ENCODE measurements at regions not wholly inside any gene's neighbourhood (a gene's known extent, or its start where the extent isn't known, plus 50 kb on each side); places are given as distances from the start of the nearest gene placed in this dataset.
"Not testable (repeated sequence)": the region's sequence is repeated elsewhere in the genome, so short reads cannot be mapped to it uniquely, and the experiment has no call there.

DNA sequence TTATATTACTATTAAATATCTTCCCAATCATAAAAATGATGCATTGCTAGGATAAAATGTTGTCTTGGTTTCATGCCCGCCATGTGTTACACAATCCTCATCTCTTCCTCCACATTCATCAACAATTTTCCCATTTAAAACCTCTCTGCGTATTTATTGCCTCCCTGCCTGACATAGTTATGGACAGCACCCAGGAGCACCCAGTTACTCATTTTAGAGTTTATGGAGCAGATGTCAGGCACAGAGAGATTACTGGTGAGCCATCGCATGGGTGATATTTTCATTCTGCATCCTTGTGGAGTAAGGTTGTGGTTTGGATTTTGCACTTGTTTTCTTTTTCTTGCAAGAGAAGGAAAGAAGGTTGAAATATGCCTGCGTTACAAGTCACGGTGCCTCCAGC lies 116.7 kb upstream of the NPAS2 start:
- no peak for DNase-seq (ENCODE audit: low spot score)

DNA sequence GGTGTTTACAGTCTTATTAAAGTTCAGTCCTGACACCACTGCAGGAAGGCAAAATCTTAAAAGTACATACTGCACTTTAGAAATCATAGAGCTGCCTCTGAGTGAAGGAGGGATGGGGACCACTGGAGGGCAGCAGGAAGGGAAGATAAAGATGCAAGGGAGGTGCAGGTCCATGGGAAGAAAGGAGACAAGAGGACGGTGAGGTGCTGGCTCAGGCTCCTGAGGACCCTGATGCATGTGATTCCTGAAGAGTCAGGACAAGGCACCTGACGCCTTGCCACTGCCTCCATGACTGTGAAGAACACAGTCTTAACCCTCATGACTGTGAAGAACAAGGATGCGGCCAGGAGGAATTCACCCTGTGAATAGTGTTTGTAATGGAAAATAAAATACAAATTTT lies 116.2 kb upstream of the NPAS2 start:
- DNase-seq (ENCODE audit: low spot score) = no peak

DNA sequence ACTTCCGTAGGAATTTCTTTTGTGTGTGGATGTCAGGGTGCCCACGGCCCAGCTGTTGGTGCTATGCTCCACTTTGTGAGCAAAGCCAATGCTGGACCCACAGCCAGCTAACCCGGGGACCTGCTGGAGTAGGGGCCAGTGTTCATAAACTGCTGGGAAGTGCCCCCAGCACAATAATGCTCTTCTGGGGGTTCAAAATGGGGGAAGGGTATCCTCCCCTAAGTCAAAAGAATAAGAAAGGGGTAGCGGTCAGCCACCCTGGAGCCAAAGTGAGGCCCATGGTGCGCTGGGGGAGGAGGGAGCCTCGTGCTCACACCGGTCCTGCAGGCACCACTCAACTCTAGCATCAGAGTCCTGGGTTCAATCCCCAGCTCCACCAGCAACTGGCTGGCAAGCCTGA lies 115.8 kb upstream of the NPAS2 start:
- no peak for DNase-seq (ENCODE audit: low spot score)

DNA sequence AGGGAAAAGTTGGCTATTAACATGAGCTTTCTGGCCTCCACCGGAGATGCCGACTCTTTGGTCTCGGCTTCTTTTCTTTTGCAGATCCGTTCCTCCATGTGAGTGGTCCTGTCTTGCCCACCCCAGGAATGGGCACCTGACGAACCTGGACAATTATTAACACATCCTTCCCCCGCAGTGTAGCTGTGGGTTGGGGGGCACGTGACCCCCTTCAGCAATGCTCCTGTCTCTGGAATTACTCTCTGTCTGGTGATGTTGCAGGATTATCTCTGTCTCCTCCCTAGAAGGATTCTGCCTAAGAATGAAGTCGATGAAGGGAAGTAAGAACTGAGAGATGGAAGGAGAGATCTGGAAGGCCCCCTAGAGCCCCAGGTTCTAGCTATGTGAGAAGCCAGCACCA lies 115.2 kb upstream of the NPAS2 start:
- no peak for DNase-seq (ENCODE audit: low spot score)

DNA sequence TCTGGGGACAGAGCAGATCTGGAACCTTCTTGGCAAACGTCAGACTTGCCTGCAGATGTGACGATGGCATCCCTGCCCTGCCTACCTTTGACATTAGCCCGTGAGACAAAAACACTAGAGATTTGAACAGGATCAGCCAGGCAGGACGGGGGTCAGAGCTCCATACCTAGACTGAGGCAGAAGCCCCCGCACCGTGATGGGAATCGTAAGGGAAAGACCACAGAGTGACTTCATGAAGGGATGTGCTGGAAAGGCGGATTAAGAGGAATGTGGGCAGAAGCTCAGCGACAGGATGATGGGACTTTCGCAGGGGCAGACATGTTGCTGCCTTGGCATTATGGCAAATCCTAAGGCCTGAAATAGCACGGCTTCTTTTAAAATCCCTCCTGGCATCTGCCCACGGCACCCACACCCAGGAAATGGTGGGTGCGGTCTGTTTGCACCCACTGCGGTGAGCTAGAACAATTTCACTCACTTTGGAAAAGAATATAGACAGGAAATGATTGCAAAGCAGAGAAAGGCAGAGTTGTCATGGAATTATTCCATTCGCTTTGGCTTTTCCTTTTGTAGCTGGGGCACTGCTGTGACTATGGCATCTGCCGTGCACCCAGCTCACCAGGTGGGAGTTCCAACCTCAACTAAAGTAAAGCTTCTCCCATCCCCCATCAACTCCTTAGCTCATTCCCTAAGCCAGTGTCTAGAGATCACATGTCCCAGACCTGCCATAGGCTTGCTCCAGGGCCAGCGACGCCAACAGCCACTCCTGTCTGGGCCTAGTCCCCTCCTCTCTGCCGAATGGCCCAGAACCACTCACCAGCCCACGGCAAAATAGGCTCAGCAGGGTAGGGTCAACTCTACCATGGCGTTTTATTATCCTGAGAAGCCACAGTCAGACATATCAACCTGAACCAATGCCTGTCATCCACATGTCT lies 112.7 kb upstream of the NPAS2 start:
- DNase-seq (ENCODE audit: low spot score) = no peak

DNA sequence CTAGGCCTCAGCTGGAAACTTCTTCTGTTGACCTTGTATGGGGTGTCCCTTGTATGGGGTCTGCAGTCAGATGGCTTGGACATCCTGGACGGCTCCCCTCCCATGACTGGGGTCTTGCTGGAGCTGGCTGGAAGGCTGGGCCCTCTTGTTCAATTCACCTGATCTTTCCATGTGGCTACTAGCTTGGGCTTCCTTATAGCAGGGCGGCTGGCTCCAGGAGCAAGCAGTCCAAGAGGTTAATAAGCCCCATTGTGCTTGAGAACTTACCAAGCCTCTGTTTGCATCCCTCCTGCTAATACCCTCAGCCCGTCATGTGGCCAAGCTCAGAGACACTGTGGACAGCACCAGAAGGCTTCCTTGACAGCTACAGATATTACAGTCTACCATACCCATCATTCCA lies 111.6 kb upstream of the NPAS2 start:
- DNase-seq (ENCODE audit: low spot score) = no peak

DNA sequence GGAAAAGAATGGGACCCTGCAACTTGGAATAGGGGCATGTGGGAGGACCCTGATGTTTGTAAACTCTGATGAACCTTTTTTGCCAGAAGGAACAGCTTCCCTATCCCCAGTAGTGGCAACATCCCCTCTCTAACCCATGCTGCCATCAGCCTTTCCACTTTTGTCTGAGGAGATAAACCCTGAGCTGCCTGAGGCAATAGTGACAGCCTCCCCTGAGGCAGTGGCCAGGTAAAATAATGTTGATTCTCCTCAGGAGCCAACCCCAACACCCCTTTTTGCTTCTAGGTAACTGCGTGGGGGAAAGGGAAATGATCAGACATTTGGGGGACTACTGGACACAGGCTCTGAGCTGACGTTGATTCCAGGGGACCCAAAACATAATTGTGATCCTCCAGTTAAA lies 106.8 kb upstream of the NPAS2 start:
- DNase-seq (ENCODE audit: low spot score) = no peak

DNA sequence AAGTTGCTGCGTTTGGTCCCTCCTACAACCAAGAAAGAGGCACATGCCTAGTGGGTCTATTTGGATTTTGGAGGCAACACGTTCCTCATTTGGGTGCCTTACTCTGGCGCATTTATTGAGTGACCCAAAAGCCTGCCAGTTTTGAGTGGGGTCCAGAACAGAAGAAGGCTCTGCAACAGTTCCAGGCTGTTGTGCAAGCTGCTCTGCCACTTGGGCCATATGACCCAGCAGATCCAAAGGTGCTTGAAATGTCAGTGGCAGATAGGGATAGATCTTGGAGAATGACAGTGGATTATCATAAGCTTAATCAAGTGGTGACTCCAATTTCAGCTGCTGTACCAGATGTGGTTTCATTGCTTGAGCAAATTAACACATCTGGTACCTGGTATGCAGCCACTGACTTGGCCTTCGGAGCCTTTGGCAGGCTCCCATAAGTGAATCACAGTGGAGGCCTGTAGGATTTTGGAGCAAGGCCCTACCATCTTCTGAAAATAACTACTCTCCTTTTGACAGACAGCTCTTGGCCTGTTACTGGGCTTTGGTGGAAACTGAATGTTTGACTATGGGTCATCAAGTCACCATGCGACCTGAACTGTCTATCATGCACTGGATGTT lies 105.4 kb upstream of the NPAS2 start:
- not testable (repeated sequence) for DNase-seq (ENCODE audit: low spot score)

DNA sequence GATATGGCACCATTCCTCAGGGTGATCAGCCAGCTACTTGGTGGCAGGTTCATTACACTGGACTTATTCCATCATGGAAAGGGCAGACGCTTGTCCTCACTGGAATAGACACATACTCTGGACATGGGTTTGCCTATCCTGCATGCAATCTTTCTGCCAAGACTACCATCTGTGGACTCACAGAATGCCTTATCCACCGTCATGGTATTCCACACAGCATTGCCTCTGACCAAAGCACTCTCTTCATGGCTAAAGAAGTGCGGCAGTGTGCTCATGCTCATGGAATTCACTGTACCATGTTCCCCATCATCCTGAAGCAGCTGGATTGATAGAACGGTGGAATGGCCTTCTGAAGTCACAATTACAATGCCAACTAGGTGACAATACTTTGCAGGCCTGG lies 104.1 kb upstream of the NPAS2 start:
- not testable (repeated sequence) for DNase-seq (ENCODE audit: low spot score)

DNA sequence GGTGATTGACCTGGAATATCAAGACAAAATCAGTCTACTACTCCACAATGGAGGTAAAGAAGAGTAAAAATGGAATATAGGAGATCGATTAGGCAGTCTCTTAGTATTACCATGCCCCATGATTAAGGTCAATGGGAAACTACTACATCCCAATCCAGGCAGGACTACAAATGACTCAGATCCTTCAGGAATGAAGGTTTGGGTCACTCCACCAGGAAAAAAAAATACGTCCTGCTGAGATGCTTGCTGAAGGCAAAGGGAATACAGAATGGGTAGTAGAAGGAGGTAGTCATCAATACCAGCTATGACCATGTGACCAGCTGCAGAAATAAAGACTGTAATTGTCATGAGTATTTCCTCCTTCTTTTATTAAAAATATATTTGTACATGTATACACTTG lies 103.4 kb upstream of the NPAS2 start:
- no peak for DNase-seq (ENCODE audit: low spot score)

DNA sequence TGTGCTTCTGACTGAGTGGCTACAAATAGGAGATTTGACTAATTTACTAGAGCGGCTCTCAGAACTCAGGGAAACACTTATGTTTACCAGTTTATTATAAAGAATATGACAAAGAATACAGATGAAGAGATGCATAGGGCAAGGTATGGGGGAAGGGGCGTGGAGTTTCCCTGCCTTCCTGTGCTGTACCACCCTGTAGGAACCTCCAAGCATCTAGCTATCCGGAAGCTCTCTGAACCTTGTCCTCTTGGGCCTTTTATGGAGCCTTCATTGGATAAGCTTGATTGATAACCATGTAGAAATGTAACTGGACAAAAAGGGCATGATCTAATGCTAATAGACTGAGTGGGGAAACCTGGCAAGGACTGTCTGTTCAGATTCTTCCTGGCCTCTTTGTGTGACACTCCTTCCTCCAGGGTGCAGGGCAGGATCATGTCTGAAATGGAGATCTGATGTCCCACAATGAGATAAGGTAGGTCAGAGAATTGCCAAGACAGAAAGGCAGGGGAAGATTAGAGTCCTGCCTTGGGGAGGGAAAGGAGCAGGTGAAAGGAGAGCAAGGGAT lies 101.8 kb upstream of the NPAS2 start:
- no peak for DNase-seq (ENCODE audit: low spot score)

DNA sequence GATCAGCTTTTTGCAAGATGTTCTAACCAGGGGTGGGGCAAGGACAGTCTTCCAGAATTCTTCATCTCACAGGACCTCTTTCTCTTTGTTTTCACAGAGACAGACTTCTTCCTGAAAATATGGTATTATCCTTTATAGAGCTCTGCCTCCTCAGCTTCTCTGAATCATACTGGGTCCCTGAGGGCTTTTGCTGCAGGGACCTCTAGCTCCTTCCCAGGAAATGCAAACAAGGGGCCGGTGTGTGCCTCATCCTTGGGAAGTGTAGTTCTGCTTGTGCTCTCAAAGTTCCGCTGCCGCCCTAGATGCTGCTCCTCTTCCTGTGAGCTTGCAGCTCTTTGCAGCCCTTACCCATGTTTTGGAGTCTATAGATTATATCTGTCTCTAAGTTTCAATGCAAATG lies 99.5 kb upstream of the NPAS2 start:
- DNase-seq (ENCODE audit: low spot score) = no peak

DNA sequence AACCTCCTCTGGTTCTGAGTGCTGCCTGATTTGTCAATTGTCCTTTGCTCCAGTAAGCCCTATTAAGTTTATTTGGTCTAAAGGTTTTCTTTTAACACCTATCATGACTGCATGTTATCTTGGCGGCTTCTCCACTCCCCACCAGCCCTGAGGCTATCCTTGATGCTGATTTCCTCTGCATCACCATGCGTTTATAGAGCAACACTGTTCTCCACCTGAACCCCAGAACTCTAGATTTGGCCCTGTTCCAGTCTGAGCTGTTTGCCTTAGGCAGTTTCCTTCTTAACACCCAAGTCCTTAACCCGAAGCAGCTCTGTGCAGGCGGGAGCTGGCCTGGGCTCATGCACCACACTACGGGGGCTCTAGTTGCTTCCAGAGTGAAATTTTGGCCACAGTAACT lies 98.2 kb upstream of the NPAS2 start:
- DNase-seq (ENCODE audit: low spot score) = no peak

DNA sequence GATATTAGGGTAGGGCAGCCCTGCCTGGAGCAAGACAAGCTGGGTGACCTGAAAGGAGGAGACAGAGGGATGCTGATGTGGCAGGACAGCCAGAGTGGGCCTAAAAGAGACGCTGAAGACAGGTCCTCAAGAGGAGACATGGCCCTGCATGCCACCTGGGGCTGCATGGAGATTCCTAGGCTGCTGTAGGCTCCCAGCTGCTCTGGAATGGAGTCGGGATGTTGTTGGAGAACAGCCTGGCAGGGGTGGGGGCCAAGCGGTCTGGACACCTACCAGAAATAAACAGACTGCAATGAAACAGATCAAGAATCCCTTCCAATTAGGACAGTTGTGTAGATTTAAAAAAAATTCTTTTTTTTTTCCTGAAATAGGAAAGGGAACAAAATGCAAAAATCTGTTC lies 97.8 kb upstream of the NPAS2 start:
- no peak for DNase-seq (ENCODE audit: low spot score)

DNA sequence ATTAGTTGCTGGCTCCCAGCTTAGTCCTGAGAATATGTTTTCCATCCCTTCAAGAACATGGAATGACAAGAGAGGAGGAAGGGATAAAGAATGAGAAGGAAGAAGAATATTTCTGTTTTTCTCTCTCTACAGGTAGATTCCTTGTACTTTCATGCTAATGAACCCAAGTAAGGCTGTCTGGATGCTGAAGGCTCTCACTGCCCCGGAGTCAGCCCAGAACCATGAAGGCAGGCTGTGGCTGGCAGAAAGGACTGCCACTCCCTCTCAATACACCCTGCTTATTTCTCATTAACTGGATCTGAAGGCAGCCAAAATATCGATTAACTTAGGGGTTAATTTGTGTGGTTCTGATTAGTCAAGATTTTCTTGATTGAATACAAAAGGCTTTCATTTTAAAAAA lies 93.1 kb upstream of the NPAS2 start:
- DNase-seq (ENCODE audit: low spot score) = no peak

DNA sequence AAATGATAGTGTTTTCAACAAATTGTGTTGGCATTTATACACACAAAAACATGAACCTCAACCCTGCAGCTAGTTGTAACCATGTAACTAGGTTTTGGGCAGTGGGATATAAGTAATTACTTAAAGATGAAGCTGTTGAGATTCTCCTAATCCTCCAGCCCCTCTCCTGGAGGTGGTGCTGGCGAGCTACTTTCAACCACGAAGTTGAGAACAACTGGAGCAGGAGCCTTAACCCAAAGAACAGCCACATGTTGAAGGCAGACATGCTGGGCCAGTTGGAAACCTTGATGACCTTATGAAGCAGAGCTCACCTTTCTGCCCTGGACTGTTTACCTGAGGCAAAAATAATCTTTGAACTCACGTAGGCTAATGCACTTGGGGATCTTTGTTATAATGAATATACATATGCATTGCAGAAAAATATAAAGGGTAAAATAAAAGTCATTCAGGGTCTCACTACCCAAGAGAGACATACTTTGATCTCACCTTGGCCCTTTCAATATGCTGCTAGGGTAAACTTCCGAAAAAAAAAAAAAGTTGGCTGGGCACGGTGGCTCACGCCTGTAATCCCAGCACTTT lies 89.6 kb upstream of the NPAS2 start:
- DNase-seq (ENCODE audit: low spot score) = peak; percentile 60

DNA sequence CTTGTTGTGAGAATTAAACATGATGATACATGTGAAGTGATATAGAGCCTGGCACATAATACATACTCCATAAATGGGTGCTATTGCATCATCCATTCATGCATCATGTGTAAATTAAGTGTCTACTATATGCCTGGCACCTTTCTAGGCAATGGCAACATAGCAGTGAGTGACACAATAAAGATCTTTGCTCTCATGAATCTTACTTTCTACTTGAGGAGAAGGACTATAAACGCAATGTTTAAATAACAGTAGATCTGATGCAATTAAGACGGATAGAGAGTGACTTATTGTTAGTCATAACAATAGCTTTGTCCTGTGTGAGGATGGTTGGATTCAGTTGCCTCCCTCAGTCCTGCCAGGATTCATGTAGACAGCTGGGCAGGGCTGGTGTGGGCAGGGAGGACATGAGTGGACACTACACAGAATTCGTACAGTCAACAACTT lies 88.4 kb upstream of the NPAS2 start:
- peak; percentile 74 for DNase-seq (ENCODE audit: low spot score)

DNA sequence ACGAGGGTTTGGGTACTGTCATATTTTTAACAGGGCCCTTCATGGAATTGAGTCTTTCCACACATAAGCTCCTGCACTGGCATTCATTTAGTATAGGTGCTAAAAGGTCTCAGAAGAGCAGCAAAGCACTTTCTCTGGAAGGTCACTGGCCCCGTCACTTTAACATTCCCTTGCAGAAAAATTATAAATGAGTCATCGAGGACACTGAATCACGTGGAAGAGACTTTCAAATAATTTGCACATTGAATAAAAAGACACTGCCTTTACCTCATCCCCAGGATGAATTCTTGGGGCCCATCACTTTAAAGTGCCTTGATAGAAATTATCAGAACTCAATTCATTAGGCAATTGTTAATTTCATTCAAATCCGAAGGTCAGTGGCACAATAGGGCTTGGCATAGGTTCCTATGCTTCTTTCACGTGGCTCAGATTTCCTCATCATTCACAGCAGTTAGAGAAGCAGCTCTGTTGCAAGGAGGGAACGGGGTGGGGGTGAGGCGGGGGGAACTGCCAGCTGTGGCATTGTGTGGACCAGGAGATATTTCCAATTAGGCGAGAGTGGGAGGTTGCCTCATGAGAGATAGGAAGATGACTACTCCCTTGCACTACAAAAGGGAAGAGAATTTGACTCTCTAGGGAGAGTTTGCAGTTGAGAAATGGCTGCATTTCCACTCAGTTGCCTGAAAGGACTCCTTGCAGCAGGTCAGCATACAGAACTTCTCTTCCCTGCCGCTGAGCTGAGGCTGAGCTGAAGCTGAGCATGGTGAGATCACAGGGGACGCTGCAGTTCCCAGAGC lies 86.3 kb upstream of the NPAS2 start:
- no peak for DNase-seq (ENCODE audit: low spot score)

DNA sequence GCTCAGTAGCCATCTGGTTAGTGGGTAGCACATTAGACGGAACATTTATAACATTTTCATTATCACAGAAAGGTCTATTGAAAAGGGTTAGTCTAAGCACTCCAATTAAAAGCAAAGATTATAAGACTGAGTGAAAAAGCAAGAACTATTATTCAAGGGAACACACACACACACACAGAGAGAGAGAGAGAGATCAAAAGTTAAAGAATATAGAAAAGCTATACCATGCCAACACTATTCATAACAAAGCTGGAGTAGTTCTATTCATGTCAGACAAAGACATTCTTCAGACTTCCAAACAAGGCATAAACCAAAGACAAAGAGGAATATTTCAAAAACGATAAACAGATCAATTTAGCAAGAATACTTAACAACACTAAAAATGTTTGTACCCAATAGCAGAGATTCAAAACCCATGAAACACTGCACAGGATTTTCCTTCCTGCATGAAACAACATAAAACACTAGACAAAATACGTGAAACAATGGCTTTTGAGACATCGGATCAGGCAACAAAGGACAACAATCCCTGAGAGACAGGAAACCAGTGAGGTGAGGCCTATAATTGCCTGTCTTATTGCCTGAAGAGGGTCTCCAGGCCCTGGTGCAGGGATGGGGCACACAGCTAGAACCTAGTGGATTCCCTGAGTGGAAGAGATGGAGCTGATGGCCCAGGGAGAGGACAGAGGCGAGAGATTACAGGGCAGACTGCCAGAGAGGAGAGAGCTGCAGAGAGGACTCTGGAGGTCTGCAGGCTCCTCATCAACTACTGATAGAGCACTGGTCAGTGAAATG lies 83.6 kb upstream of the NPAS2 start:
- no peak for DNase-seq (ENCODE audit: low spot score)

DNA sequence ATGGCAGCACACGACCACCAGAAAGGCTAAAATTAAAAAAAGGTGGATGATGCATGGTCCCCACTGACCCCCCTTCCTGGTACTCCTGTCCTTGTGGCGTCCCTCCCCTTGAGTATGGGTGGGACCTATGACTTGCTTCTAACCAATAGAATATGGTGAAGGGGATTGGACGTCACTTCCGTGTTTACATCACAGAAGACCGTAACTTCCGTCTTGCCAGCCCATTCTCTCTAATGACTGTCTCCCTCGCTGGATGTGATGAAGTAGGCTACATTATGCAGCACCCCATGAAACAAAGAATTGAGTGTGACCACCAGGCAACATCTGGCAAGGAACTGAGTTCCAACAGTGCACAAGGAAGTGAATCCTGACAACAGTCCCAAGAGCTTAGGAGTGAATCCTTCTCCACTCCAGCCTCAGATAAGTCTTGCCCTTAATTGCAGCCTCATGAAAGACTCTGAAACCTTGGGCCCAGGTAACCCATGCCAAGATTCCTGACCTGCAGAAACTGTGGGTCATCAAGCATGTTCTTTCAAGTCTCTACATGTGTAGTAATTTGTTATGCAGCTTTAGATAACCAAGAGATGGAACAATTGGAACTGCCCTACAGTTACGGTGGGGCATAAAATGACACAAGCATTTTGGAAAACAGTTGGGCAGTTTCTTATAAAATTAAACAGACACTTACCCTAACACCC lies 80.1 kb upstream of the NPAS2 start:
- DNase-seq (ENCODE audit: low spot score) = no peak

DNA sequence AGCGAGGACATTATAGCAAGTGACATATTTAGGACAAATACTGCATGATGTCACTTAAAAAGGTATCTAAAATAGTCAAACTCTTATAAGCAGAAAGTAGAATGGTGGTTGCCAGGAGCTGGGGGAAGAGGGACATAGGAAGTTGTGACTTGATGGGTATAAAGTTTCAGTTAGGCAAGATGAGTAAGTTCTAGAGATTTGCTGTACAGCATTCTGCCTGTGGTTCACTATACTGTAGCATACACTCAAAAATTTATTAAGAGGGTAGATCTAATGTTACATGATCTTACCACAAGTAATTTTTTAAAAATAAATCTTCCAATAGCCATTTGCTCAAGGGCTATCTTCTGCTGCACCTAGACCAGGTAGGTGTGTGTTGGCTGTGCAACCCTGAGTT lies 78.1 kb upstream of the NPAS2 start:
- DNase-seq (ENCODE audit: low spot score) = no peak
